Tibial nerve (tissue), 4 donors: ENCODE measurements at regions not wholly inside any gene's neighbourhood (a gene's known extent, or its start where the extent isn't known, plus 50 kb on each side); places are given as distances from the start of the nearest gene placed in this dataset.

ENCODE experiments used
- DNase-seq, 2 donors: peaks; one replicate each; pipeline ENCODE4 v3.0.0-alpha.2; 2019; ENCODE audit warnings: low spot score in 2 of 2
- H3K27ac ChIP-seq, 4 donors: fragments of 200-600 bp; sonication (generic) in 3 of 4; one replicate each; pipeline ENCODE4 v1.5.1; 2017 to 2019; ENCODE audit warnings: mild to moderate bottlenecking in 1 of 4
- H3K27me3 ChIP-seq, 2 donors: fragments of 200-600 bp; sonication (generic) in 1 of 2; one replicate each; pipeline versions ENCODE4 v1.5.1 to v1.6.0; 2017 to 2019
- H3K36me3 ChIP-seq, 3 donors: fragments of 200-600 bp; sonication (generic); one replicate each; pipeline ENCODE4 v1.5.1; 2018 to 2019
- H3K4me1 ChIP-seq, 4 donors: fragments of 200-600 bp; sonication (generic) in 3 of 4; one replicate each; pipeline ENCODE4 v1.5.1; 2017 to 2019
- H3K4me3 ChIP-seq, 4 donors: fragments of 200-600 bp; sonication (generic) in 3 of 4; one replicate each; pipeline ENCODE4 v1.5.1; 2017 to 2019; ENCODE audit warnings: mild to moderate bottlenecking in 1 of 4, moderate library complexity in 1 of 4
- H3K9me3 ChIP-seq, 4 donors: fragments of 200-600 bp; sonication (generic) in 3 of 4; one replicate each; pipeline ENCODE4 v1.5.1; 2017 to 2019
- EP300 ChIP-seq, 2 donors: sonication (generic); formaldehyde crosslinking; IDR thresholded peaks; one replicate each; pipeline ENCODE4 v1.6.1; 2017; ENCODE audit warnings: antibody characterized with exemption in 2 of 2, mild to moderate bottlenecking in 1 of 2
- POLR2A ChIP-seq, 2 donors: fragments of 450-650 bp; IDR thresholded peaks; one replicate each; pipeline ENCODE4 v1.6.1; 2017; ENCODE audit warnings: antibody characterized with exemption in 2 of 2, mild to moderate bottlenecking in 2 of 2, moderate library complexity in 2 of 2
- WGBS, 2 donors: methylation state at CpG; one replicate each; pipeline ENCODE4 v1.1.5; 2018; 5-methylcytosine and 5-hydroxymethylcytosine counted together
- TF ChIP-seq, protein P1 (sequence below), 5 experiments: fragments of 200-600 bp in 3 of 5; fragments of 450-650 bp in 2 of 5; sonication (generic) in 3 of 5; IDR thresholded peaks; one replicate each; pipeline ENCODE4 v1.5.1; 2016 to 2019; ENCODE audit warnings: antibody characterized with exemption in 5 of 5, mild to moderate bottlenecking in 3 of 5, moderate library complexity in 2 of 5

- TF ChIP-seq, protein P1, sequence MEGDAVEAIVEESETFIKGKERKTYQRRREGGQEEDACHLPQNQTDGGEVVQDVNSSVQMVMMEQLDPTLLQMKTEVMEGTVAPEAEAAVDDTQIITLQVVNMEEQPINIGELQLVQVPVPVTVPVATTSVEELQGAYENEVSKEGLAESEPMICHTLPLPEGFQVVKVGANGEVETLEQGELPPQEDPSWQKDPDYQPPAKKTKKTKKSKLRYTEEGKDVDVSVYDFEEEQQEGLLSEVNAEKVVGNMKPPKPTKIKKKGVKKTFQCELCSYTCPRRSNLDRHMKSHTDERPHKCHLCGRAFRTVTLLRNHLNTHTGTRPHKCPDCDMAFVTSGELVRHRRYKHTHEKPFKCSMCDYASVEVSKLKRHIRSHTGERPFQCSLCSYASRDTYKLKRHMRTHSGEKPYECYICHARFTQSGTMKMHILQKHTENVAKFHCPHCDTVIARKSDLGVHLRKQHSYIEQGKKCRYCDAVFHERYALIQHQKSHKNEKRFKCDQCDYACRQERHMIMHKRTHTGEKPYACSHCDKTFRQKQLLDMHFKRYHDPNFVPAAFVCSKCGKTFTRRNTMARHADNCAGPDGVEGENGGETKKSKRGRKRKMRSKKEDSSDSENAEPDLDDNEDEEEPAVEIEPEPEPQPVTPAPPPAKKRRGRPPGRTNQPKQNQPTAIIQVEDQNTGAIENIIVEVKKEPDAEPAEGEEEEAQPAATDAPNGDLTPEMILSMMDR (IDR thresholded peaks at IDR 0.05), result no peak
- TF ChIP-seq POLR2A (IDR thresholded peaks at IDR 0.05), result no peak
- TF ChIP-seq EP300 (IDR thresholded peaks at IDR 0.05), result no peak
- 69 to 84% methylated on average over 2 of the region's 2 CpGs for WGBS, 2 donors
- DNase-seq, result no peak
- Histone ChIP-seq H3K36me3 (no peaks in the 10 kb centered on the region), H3K4me3 (no peak overlapping the region), H3K27me3 (no peaks in the 10 kb centered on the region), H3K9me3 (no peaks in the 10 kb centered on the region), H3K4me1 (no peaks in the 10 kb centered on the region), H3K27ac (no peak overlapping the region)
Observed at GRCh38 chr2:126212735-126213134, 443.2 kb upstream of the GYPC start.

DNA sequence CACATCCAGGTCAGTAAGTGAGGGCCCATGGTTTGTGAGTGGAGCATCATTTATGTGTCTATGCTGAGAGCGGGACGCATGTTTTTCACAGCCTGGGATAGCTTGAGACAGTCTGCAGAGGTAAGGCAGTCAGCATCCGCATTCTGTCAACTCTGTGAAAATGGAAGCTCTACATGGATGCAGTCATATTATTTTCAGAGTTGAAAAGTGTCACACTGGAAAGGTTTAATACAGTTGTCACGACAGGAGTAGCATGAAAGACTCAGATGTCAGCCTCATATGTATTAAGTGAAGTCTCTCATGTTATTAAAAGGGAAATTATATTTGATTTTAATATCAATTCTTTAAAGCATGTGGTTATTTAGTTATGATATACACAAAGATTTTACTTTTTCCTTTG is 436.9 kb upstream of the GYPC start:
- H3K27me3 ChIP-seq, result no peaks in the 10 kb centered on the region
- H3K27ac ChIP-seq, result no peak overlapping the region
- DNase-seq, result no peak
- H3K36me3 ChIP-seq, result no peaks in the 10 kb centered on the region
- no peaks in the 10 kb centered on the region for H3K9me3 ChIP-seq
- 95% methylated on average over 4 of the region's 4 CpGs for WGBS, 2 donors
- no peaks in the 10 kb centered on the region for H3K4me1 ChIP-seq
- no peak overlapping the region for H3K4me3 ChIP-seq
- TF ChIP-seq EP300 (IDR thresholded peaks at IDR 0.05), result no peak
- TF ChIP-seq, protein P1 (IDR thresholded peaks at IDR 0.05), result no peak
- TF ChIP-seq POLR2A (IDR thresholded peaks at IDR 0.05), result no peak

DNA sequence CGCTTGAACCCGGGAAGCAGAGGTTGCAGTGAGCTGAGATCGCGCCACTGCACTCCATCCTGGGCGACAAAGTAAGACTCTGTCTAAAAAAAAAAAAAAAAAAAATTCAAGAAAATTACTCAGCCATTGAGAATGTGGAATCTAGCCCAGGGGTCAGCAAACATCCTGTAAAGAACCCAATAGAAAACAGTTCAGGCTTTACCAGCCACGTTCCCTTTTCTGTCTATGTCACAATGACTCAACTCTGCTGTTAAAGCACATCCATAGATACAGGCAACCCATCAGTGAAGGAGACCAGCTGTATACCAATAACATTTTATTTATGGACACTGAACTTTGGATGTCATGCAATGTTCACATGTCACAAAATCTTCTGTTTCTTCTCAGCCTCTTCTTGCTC is 435.6 kb upstream of the GYPC start:
- Histone ChIP-seq H3K4me1 (no peaks in the 10 kb centered on the region), H3K36me3 (no peaks in the 10 kb centered on the region), H3K27me3 (no peaks in the 10 kb centered on the region), H3K27ac (no peak overlapping the region), H3K4me3 (no peak overlapping the region), H3K9me3 (no peaks in the 10 kb centered on the region)
- TF ChIP-seq POLR2A (IDR thresholded peaks at IDR 0.05) (no peak), EP300 (IDR thresholded peaks at IDR 0.05) (no peak)
- TF ChIP-seq, protein P1 (IDR thresholded peaks at IDR 0.05), result no peak
- no peak for DNase-seq
- WGBS, 2 donors, result 50 to 57% methylated on average over 6 of the region's 6 CpGs

- Histone ChIP-seq H3K27ac (no peak overlapping the region), H3K4me1 (no peaks in the 10 kb centered on the region), H3K27me3 (no peaks in the 10 kb centered on the region), H3K9me3 (no peaks in the 10 kb centered on the region), H3K36me3 (no peaks in the 10 kb centered on the region), H3K4me3 (no peak overlapping the region)
- DNase-seq, result no peak
- TF ChIP-seq, protein P1 (IDR thresholded peaks at IDR 0.05), result no peak
- no peak for TF ChIP-seq EP300 (IDR thresholded peaks at IDR 0.05)
- no peak for TF ChIP-seq POLR2A (IDR thresholded peaks at IDR 0.05)
- WGBS, 2 donors, result 86 to 95% methylated on average over 1 of the region's 1 CpG
Observed at GRCh38 chr2:126221506-126221905, 434.5 kb upstream of the GYPC start.

DNA sequence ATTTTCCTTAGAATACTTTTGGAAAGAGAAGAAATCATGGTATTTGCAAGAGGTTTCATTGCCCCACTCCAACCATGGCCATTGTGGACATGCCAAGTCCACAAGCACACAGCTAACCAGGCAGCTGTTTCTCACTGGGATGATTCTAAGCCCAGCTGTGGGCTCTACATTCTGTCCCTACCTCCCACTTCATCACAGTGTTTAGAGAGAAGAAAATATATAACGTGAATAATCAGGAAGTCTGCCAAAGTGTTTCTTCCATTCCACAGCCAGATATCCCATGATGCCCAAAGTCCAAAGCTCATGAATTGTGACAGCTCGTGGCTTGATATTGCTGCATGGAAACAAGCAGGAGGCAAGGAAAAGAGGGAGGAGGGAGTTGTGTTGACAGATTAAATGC is 433.7 kb upstream of the GYPC start:
- WGBS, 2 donors, result 46 to 54% methylated on average over 2 of the region's 2 CpGs
- H3K9me3 ChIP-seq, result no peaks in the 10 kb centered on the region
- TF ChIP-seq POLR2A (IDR thresholded peaks at IDR 0.05) (no peak), EP300 (IDR thresholded peaks at IDR 0.05) (no peak)
- TF ChIP-seq, protein P1 (IDR thresholded peaks at IDR 0.05), result no peak
- H3K36me3 ChIP-seq, result no peaks in the 10 kb centered on the region
- DNase-seq, result no peak
- no peak overlapping the region for H3K4me3 ChIP-seq
- no peak overlapping the region for H3K27ac ChIP-seq
- H3K4me1 ChIP-seq, result no peaks in the 10 kb centered on the region
- H3K27me3 ChIP-seq, result no peaks in the 10 kb centered on the region
